Mucosa of rectum (tissue), 2 donors: ENCODE measurements at regions not wholly inside any gene's neighbourhood (a gene's known extent, or its start where the extent isn't known, plus 50 kb on each side); places are given as distances from the start of the nearest gene placed in this dataset.
A peak's percentile ranks its signal among the peaks of the same experiment; 100 is the strongest.

ENCODE experiments used
- H3K27ac ChIP-seq, 2 donors: one replicate each; pipeline ENCODE4 v1.7.0; 2013; ENCODE audit warnings: inconsistent platforms in 2 of 2, low read depth in 2 of 2, low read length in 2 of 2
- H3K27me3 ChIP-seq, 2 donors: one replicate each; pipeline ENCODE4 v1.7.0; 2013; ENCODE audit warnings: low read length in 2 of 2; ENCODE audit not compliant: control insufficient read depth in 2 of 2, insufficient read depth in 2 of 2
- H3K36me3 ChIP-seq, 2 donors: one replicate each; pipeline ENCODE4 v1.7.0; 2013; ENCODE audit warnings: low read length in 2 of 2; ENCODE audit not compliant: control insufficient read depth in 2 of 2, insufficient read depth in 2 of 2
- H3K4me1 ChIP-seq, 2 donors: one replicate each; pipeline ENCODE4 v1.7.0; 2013; ENCODE audit warnings: low read length in 2 of 2, mild to moderate bottlenecking in 1 of 2; ENCODE audit not compliant: control insufficient read depth in 2 of 2, insufficient read depth in 2 of 2
- H3K4me3 ChIP-seq, 2 donors: one replicate each; pipeline ENCODE4 v1.7.0; 2013; ENCODE audit warnings: low read length in 2 of 2
- H3K9ac ChIP-seq, 2 donors: one replicate each; pipeline ENCODE4 v1.7.0; 2013; ENCODE audit warnings: low read length in 2 of 2, low read depth in 1 of 2, mild to moderate bottlenecking in 1 of 2
- H3K9me3 ChIP-seq, 2 donors: one replicate each; pipeline ENCODE4 v1.7.0; 2013; ENCODE audit warnings: low read length in 2 of 2; ENCODE audit not compliant: control insufficient read depth in 2 of 2
- donor health status: healthy.
- donor health status: Normal muscosa, but diverticular disease.

- Histone ChIP-seq H3K36me3 (no peaks in the 10 kb centered on the region), H3K27ac (no peak overlapping the region), H3K9ac (no peak overlapping the region), H3K9me3 (peaks cover 0 to 6% of the 10 kb centered on the region in 2 donors), H3K27me3 (no peaks in the 10 kb centered on the region), H3K4me3 (no peak overlapping the region), H3K4me1 (peaks cover 8 to 14% of the 10 kb centered on the region in 2 donors)
Observed at GRCh38 chr6:14273191-14273590, 155.6 kb downstream of the CD83 start.

- no peaks in the 10 kb centered on the region for H3K36me3 ChIP-seq
- H3K27ac ChIP-seq: no peak overlapping the region
- peaks cover 8 to 14% of the 10 kb centered on the region in 2 donors for H3K4me1 ChIP-seq
- no peak overlapping the region for H3K9ac ChIP-seq
- H3K27me3 ChIP-seq: no peaks in the 10 kb centered on the region
- H3K9me3 ChIP-seq: peaks cover 0 to 6% of the 10 kb centered on the region in 2 donors
- H3K4me3 ChIP-seq: no peak overlapping the region
Observed at GRCh38 chr6:14274016-14274415, 156.4 kb downstream of the CD83 start.

DNA sequence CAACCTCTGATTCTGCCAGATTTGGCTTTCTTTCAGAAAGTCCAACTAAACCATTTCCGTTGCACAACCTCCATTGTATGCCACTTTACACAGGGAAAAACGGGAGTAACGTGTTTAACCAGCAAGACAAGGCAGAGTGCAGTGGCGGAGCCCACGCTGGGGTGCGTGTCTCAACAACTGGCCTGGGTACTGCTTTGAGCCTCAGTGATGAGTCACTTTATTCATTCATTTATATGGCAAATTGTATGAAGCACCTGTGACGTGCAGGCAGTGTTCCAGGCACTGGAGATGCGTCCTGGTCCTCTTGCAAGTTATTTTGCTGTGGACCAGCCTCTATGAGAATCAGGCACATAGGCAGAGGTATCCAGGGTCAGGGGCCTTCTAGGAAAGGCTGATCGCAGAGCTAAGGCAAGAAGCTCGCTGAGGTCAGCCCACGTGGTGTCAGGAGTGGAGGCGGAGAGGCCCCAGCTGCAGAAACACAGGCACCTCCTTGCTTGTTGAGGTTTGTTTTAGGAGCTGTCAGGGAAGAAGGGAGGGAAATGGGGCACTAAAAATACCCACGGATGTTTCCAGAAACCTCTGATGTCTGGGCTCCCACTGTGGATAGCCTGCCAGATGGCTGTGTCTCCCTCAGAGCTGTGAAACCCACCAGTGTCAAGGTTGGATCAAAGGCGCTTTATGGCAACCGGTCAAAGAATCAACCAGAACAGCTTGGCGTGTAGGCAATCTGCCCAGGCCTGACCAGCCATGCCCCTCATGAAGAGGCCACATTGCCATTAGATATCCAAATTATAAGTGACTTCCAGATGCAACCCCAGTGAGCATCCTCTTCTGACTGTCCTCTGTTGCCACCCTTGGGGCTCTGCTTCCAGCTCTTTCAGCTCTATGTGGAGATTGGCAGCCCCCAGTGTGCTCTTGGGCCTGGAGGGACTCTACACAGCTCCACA is 157.2 kb downstream of the CD83 start:
- no peaks in the 10 kb centered on the region for H3K27me3 ChIP-seq
- H3K36me3 ChIP-seq: no peaks in the 10 kb centered on the region
- peaks cover 8 to 14% of the 10 kb centered on the region in 2 donors for H3K4me1 ChIP-seq
- H3K9ac ChIP-seq: no peak overlapping the region
- H3K27ac ChIP-seq: no peak overlapping the region
- peaks cover 0 to 6% of the 10 kb centered on the region in 2 donors for H3K9me3 ChIP-seq
- H3K4me3 ChIP-seq: no peak overlapping the region

GRCh38 chr6:14275493-14275851 is 157.9 kb downstream of the CD83 start:
- Histone ChIP-seq H3K27me3 (no peaks in the 10 kb centered on the region), H3K36me3 (no peaks in the 10 kb centered on the region), H3K9me3 (peaks cover 0 to 6% of the 10 kb centered on the region in 2 donors), H3K27ac (no peak overlapping the region), H3K9ac (no peak overlapping the region), H3K4me1 (peaks cover 8 to 14% of the 10 kb centered on the region in 2 donors), H3K4me3 (no peak overlapping the region)

- Histone ChIP-seq H3K27ac (peak overlapping the region in 1 of 2 donors; percentile 13), H3K4me1 (peaks cover 3 to 8% of the 10 kb centered on the region in 2 donors), H3K9me3 (peaks cover 0 to 6% of the 10 kb centered on the region in 2 donors)
Observed at GRCh38 chr6:14276071-14276470, 158.5 kb downstream of the CD83 start.

DNA sequence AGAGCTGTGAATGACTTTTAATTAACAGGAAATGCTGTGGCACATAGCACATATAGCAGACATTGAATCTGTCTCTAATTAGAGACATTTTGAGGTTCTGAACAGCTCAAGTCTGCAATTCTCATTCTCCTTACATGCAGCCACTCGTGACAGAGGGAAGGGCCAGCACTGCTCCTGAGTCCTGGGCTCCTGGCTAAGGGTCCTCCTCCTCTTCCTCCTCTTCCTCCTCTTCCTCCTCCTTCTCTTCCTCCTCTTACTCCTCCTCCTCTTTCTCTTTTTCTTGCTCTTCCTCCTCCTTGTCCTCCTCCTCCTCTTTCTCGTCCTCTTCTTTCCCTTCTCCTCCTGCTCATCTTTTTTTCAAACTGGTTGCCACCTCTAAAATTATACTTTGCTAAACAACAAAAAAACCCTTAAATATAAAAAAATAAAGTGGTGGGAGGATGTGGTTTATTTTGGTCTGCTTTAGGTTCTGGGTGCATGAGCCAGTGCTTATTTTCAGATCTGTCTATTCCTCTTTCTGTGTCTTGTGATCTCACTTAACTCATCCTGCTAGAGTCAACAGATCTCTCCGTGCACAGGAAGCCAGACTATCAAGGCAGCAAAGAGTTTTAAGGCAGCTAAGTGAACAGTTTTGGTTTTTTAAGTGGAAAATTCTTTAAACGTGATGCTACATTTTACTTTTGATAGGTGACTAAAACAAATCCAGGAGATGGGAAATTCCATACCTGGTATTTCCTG is 159.3 kb downstream of the CD83 start:
- Histone ChIP-seq H3K4me1 (peaks cover 2 to 8% of the 10 kb centered on the region in 2 donors), H3K27ac (peak overlapping the region; percentile 19 to 58), H3K9ac (no peak overlapping the region)

More at GRCh38 chr6:14276071-14276470, 158.5 kb downstream of the CD83 start:
- Histone ChIP-seq H3K36me3 (no peaks in the 10 kb centered on the region), H3K4me3 (no peak overlapping the region), H3K27me3 (no peaks in the 10 kb centered on the region), H3K9ac (no peak overlapping the region)

DNA sequence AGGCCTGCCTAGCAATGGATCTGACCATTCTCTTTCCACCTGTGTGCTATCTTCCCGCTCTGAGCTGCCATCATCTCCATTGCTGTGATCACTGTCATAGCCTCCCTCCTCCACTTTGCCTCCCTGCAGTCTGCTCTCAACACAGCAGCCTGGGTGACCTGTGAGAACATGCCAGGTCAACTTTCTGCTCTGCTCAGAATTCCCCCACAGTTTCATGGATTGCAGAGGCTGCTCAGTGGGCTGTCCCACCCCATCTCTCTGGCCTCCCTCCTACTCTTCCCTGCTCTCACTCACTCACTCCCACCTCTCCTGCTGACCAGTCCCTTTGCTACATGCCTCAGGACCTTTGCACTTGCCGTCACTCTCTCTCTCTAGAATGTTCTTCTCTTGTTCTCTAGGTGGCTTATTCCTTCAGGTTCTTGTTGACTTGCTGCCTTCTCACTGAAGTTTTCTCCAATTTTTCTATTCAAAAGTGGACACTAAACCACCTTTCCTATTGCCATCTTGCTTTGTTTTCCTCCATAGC is 159.9 kb downstream of the CD83 start:
- Histone ChIP-seq H3K4me3 (no peak overlapping the region), H3K4me1 (peaks cover 2 to 8% of the 10 kb centered on the region in 2 donors), H3K36me3 (no peaks in the 10 kb centered on the region), H3K27me3 (no peaks in the 10 kb centered on the region), H3K9me3 (peaks cover 0 to 4% of the 10 kb centered on the region in 2 donors), H3K27ac (peak overlapping the region; percentile 19 to 58), H3K9ac (no peak overlapping the region)

More for the DNA sequence above, 159.3 kb downstream of the CD83 start:
- Histone ChIP-seq H3K9me3 (peaks cover 0 to 6% of the 10 kb centered on the region in 2 donors), H3K27me3 (no peaks in the 10 kb centered on the region), H3K4me3 (no peak overlapping the region), H3K36me3 (no peaks in the 10 kb centered on the region)

DNA sequence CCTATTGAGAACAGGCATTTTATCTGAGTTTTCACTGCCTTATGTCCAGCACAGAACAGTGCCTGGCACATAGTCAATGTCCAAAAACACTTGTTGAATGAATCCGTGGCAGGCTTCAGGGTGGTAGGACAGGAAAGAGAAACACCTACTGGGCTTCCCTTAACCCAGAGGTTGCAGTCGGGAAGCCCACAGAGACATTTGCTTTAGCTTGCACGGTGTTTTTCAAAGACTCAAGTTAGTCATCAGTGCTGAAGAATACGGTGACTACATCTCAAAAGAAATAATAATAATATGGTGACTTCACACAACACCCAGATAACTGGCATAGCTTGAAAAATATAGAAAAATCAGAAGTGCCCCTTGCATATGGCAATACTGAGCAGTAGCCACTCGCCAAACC is 160.4 kb downstream of the CD83 start:
- H3K4me3 ChIP-seq: no peak overlapping the region
- H3K27me3 ChIP-seq: no peaks in the 10 kb centered on the region
- no peaks in the 10 kb centered on the region for H3K36me3 ChIP-seq
- H3K9me3 ChIP-seq: no peaks in the 10 kb centered on the region
- no peak overlapping the region for H3K9ac ChIP-seq
- H3K4me1 ChIP-seq: peaks cover 2 to 8% of the 10 kb centered on the region in 2 donors
- no peak overlapping the region for H3K27ac ChIP-seq

DNA sequence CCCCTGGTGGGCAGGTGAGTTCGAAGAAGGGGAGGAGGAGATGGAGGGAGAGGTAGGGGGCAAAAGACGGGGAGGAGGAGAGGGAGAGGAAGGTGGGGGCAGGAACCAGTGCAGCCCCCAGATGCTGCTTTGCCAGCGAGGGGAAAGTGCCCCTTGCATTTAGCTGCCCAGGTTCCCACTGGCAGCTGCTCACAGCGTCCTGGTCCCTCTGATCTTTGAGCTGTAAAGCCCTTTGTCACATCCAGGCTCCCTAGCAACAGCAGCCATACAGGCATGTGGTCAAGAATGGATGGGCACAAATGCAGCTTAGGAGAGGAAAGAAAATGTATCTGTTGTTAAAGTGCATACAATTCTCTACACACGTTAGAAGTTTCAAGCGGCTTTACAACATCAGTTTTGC is 160.9 kb downstream of the CD83 start:
- Histone ChIP-seq H3K27me3 (no peaks in the 10 kb centered on the region), H3K9me3 (no peaks in the 10 kb centered on the region), H3K9ac (no peak overlapping the region), H3K36me3 (no peaks in the 10 kb centered on the region), H3K27ac (no peak overlapping the region), H3K4me1 (peaks cover 2 to 8% of the 10 kb centered on the region in 2 donors), H3K4me3 (no peak overlapping the region)
